Coronary artery (tissue), 2 donors: ENCODE measurements at regions not wholly inside any gene's neighbourhood (a gene's known extent, or its start where the extent isn't known, plus 50 kb on each side); places are given as distances from the start of the nearest gene placed in this dataset.
"Not testable (repeated sequence)": the region's sequence is repeated elsewhere in the genome, so short reads cannot be mapped to it uniquely, and the experiment has no call there.

ENCODE experiments used
- DNase-seq: peaks from one replicate; pipeline ENCODE4 v3.0.0-alpha.2; 2017; ENCODE audit warnings: low spot score
- H3K27ac ChIP-seq, 2 donors: fragments of 200-600 bp; sonication (generic); one replicate each; pipeline ENCODE4 v1.5.1; 2016 to 2019
- H3K4me3 ChIP-seq: fragments of 200-600 bp; sonication (generic); 2 replicates; pipeline ENCODE4 v1.5.1; 2016; ENCODE audit warnings: mild to moderate bottlenecking, moderate library complexity
- TF ChIP-seq, protein P1 (sequence below): fragments of 200-600 bp; sonication (generic); IDR thresholded peaks from one replicate; pipeline ENCODE4 v1.5.1; 2019; ENCODE audit warnings: antibody characterized with exemption

DNA sequence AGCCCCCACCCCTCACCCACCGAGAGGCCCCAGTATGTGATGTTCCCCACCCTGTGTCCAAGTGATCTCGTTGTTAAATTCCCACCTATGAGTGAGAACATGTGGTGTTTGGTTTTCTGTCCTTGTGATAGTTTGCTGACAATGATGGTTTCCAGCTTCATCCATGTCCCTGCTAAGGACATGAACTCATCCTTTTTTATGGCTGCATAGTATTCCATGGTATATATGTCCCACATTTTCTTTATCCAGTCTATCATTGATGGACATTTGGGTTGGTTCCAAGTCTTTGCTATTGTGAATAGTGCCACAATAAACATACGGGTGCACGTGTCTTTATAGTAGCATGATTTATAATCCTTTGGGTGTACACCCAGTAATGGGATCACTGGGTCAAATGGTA, 79.2 kb downstream of the PXDC1 start:
- H3K4me3 ChIP-seq, H3K27ac ChIP-seq, DNase-seq: not testable (repeated sequence)

DNA sequence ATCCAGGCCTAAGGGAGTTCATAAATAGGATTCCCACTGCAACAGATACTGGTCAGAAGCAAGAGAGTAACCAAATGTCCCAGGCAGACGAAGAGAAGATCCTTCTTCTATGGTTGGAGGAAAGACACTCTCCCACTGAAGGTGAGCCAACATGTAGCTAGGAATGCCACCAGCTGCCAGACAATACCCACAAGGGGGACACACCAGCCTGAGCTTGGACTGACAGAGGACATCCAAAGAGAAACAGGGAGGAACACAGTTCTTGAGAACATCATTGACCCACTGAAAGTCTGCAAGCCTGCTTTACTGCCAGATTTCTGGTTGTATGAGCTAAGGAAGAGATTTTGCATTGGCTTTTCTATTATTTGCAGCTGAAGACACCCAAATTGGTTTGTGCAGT, 80.1 kb downstream of the PXDC1 start:
- H3K27ac ChIP-seq, result no peak overlapping the region
- TF ChIP-seq, protein P1, sequence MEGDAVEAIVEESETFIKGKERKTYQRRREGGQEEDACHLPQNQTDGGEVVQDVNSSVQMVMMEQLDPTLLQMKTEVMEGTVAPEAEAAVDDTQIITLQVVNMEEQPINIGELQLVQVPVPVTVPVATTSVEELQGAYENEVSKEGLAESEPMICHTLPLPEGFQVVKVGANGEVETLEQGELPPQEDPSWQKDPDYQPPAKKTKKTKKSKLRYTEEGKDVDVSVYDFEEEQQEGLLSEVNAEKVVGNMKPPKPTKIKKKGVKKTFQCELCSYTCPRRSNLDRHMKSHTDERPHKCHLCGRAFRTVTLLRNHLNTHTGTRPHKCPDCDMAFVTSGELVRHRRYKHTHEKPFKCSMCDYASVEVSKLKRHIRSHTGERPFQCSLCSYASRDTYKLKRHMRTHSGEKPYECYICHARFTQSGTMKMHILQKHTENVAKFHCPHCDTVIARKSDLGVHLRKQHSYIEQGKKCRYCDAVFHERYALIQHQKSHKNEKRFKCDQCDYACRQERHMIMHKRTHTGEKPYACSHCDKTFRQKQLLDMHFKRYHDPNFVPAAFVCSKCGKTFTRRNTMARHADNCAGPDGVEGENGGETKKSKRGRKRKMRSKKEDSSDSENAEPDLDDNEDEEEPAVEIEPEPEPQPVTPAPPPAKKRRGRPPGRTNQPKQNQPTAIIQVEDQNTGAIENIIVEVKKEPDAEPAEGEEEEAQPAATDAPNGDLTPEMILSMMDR, result no peak
- DNase-seq, result no peak
- no peak overlapping the region for H3K4me3 ChIP-seq

- H3K4me3 ChIP-seq, result no peak overlapping the region
- DNase-seq, result no peak
- TF ChIP-seq, protein P1, result no peak
- H3K27ac ChIP-seq, result no peak overlapping the region
These were observed 81.2 kb downstream of the PXDC1 start for GRCh38 chr6:3670356-3670755.

DNA sequence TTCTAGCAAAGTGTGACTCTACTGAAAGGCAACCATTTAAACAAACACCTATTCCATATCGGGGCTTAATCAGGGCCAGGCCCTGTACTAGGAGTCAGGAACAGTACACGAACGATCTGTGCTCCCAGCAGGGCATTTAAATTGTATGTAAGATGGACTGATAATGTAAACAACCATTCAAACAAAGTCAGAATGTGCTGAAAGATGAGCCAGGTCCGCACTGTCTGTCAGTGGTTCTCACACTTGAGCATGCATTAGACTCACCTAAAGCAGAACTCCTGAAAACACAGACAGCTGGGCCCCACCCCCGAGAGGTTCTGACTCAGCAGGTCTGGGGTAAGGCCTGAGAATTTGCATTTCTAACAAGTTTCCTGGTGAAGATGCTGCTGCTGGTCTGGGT, 81.6 kb downstream of the PXDC1 start:
- DNase-seq, result no peak
- TF ChIP-seq, protein P1, result no peak
- no peak overlapping the region for H3K27ac ChIP-seq
- no peak overlapping the region for H3K4me3 ChIP-seq

GRCh38 chr6:3665608-3666007, 85.9 kb downstream of the PXDC1 start:
- Histone ChIP-seq H3K4me3 (no peak overlapping the region), H3K27ac (no peak overlapping the region)
- DNase-seq, result no peak
- TF ChIP-seq, protein P1, result no peak

GRCh38 chr6:3664625-3665041, 86.9 kb downstream of the PXDC1 start:
- Histone ChIP-seq H3K27ac (no peak overlapping the region), H3K4me3 (no peak overlapping the region)
- no peak for DNase-seq
- TF ChIP-seq, protein P1, result no peak

- DNase-seq, result no peak
- no peak overlapping the region for H3K4me3 ChIP-seq
- H3K27ac ChIP-seq, result no peak overlapping the region
- TF ChIP-seq, protein P1, result no peak
These were observed 87.7 kb downstream of the PXDC1 start for GRCh38 chr6:3663811-3664210.

DNA sequence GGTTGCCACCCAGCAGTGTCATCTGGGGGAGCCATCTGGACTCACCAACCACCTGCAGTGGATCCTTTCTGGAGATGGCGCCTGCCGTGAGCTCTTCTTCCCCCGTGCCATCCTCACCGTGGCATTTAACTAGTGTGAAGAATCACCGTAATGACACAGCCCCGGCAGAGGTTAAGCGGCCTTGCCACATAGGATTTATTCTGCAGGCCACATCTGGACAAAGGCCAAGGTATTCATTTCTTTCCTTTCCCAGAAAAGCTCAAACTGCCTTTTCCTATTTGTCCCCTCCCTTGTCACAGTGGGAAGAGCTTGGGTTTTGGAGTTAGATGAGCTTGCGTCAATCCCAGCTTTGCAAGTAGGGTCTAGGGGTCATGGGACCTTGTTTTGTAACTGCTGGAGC, 88.4 kb downstream of the PXDC1 start:
- TF ChIP-seq, protein P1, result no peak
- Histone ChIP-seq H3K27ac (no peak overlapping the region), H3K4me3 (no peak overlapping the region)
- DNase-seq, result no peak
